ENCODE measurements at regions not wholly inside any gene's neighbourhood (a gene's known extent, or its start where the extent isn't known, plus 50 kb on each side); places are given as distances from the start of the nearest gene placed in this dataset.
A peak's percentile ranks its signal among the peaks of the same experiment; 100 is the strongest.

DNA sequence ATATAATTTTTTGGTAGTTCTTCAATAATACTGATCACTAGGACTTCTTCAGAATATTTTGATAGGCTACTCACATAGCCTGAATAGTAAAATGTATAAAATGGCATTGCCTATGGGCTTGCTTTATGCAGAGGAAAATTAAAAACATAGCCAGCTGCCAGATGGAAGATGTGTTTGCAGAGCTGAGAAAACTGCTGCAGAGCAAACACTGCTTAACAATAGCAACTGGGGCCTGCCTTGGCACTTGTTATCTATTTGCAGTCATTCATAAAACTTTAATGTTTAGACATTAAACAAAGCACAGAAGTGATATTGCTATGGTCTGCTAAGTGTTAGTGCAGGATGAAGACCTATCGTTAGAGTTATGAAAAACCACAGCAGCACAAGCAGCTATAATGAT lies 151.5 kb upstream of the SMC2 start:
- no peak overlapping the region for H3K27ac ChIP-seq (ENCODE audit: low read depth in 2 of 2, low read length in 2 of 2)
- no peaks in the 10 kb centered on the region for H3K4me1 ChIP-seq (ENCODE audit: control insufficient read depth in 2 of 3, insufficient read depth in 2 of 3, low read depth in 1 of 3, low read length in 3 of 3)
- no peak for DNase-seq
- FAIRE-seq, result no peak
- no peaks in the 10 kb centered on the region for H3K27me3 ChIP-seq (ENCODE audit: control insufficient read depth, insufficient read depth, low read length)
- no peak overlapping the region for H3K9ac ChIP-seq (ENCODE audit: low read length in 3 of 3)
- no peaks in the 10 kb centered on the region for H3K36me3 ChIP-seq (ENCODE audit: control insufficient read depth in 2 of 3, insufficient read depth in 3 of 3, low read length in 3 of 3)
- intact Hi-C loops (cut with DNase I), result no loop called here
- H3K4me3 ChIP-seq (ENCODE audit: low read length in 3 of 3), result no peak overlapping the region
- TF ChIP-seq, protein P1, sequence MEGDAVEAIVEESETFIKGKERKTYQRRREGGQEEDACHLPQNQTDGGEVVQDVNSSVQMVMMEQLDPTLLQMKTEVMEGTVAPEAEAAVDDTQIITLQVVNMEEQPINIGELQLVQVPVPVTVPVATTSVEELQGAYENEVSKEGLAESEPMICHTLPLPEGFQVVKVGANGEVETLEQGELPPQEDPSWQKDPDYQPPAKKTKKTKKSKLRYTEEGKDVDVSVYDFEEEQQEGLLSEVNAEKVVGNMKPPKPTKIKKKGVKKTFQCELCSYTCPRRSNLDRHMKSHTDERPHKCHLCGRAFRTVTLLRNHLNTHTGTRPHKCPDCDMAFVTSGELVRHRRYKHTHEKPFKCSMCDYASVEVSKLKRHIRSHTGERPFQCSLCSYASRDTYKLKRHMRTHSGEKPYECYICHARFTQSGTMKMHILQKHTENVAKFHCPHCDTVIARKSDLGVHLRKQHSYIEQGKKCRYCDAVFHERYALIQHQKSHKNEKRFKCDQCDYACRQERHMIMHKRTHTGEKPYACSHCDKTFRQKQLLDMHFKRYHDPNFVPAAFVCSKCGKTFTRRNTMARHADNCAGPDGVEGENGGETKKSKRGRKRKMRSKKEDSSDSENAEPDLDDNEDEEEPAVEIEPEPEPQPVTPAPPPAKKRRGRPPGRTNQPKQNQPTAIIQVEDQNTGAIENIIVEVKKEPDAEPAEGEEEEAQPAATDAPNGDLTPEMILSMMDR (IDR thresholded peaks at IDR 0.05; ENCODE audit: borderline replicate concordance, extremely low read depth, insufficient read depth), result no peak
- no peaks in the 10 kb centered on the region for H3K9me3 ChIP-seq (ENCODE audit: control insufficient read depth in 2 of 3, insufficient read depth in 1 of 3, low read length in 3 of 3)

- H3K27me3 ChIP-seq (ENCODE audit: control insufficient read depth, insufficient read depth, low read length), result no peaks in the 10 kb centered on the region
- H3K4me1 ChIP-seq (ENCODE audit: control insufficient read depth in 2 of 3, insufficient read depth in 2 of 3, low read depth in 1 of 3, low read length in 3 of 3), result no peaks in the 10 kb centered on the region
- H3K9me3 ChIP-seq (ENCODE audit: control insufficient read depth in 2 of 3, insufficient read depth in 1 of 3, low read length in 3 of 3), result no peaks in the 10 kb centered on the region
- FAIRE-seq, result no peak
- no peak overlapping the region for H3K4me3 ChIP-seq (ENCODE audit: low read length in 3 of 3)
- H3K9ac ChIP-seq (ENCODE audit: low read length in 3 of 3), result no peak overlapping the region
- no peaks in the 10 kb centered on the region for H3K36me3 ChIP-seq (ENCODE audit: control insufficient read depth in 2 of 3, insufficient read depth in 3 of 3, low read length in 3 of 3)
- H3K27ac ChIP-seq (ENCODE audit: low read depth in 2 of 2, low read length in 2 of 2), result no peak overlapping the region
- TF ChIP-seq, protein P1 (IDR thresholded peaks at IDR 0.05; ENCODE audit: borderline replicate concordance, extremely low read depth, insufficient read depth), result no peak
- intact Hi-C loops (cut with DNase I), result no loop called here
- peak in 3 of 5 donors; percentile 19 to 87 (median 59) for DNase-seq
Measured at GRCh38 chr9:103949096-103949495, 145.0 kb upstream of the SMC2 start.

DNA sequence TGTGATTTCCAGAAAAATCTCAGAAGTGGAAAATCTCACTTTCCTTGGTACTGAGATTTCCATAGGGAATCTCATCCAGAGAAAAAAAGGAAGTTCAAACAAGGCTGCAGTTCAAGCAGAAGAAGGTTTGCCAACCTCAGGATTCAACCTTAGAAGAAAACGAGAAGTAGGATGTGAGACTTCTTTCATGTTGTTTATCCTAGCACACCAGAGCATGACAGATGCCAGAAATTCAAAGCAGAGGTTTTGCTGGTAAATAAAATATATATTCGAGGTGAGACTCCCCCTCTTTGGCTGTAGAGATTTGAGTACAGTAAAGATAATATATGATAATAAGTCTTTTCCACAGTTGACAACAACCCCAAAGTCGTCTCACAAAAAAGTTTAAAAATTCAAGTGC lies 116.9 kb upstream of the SMC2 start:
- FAIRE-seq (no peak), DNase-seq (no peak)
- Histone ChIP-seq H3K9ac (ENCODE audit: low read length in 3 of 3) (no peak overlapping the region), H3K4me3 (ENCODE audit: low read length in 3 of 3) (no peak overlapping the region), H3K9me3 (ENCODE audit: control insufficient read depth in 2 of 3, insufficient read depth in 1 of 3, low read length in 3 of 3) (no peaks in the 10 kb centered on the region), H3K27me3 (ENCODE audit: control insufficient read depth, insufficient read depth, low read length) (no peaks in the 10 kb centered on the region), H3K4me1 (ENCODE audit: control insufficient read depth in 2 of 3, insufficient read depth in 2 of 3, low read depth in 1 of 3, low read length in 3 of 3) (no peaks in the 10 kb centered on the region), H3K27ac (ENCODE audit: low read depth in 2 of 2, low read length in 2 of 2) (no peak overlapping the region), H3K36me3 (ENCODE audit: control insufficient read depth in 2 of 3, insufficient read depth in 3 of 3, low read length in 3 of 3) (no peaks in the 10 kb centered on the region)
- TF ChIP-seq, protein P1 (IDR thresholded peaks at IDR 0.05; ENCODE audit: borderline replicate concordance, extremely low read depth, insufficient read depth), result no peak
- intact Hi-C loops (cut with DNase I), result no loop called here

DNA sequence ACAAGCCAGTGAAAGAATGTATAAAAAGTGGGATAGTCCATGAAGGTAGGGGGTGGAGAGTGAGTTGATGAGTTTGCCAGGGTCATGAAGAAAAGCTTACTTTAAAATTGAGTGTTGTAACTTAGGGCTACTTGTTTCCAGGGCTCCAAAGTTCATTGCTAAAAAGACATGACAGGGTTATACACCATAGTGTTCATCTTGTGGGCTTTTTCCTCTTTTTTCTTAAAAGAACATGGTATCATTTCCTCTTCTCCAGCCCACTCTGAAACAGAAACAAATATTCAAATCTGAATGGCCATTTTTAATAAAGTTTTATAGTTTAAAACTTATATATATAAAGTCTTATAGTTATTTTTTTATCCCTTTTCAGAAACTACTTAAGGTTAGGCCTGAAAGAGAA lies 115.7 kb upstream of the SMC2 start:
- no peaks in the 10 kb centered on the region for H3K27me3 ChIP-seq (ENCODE audit: control insufficient read depth, insufficient read depth, low read length)
- no peak for FAIRE-seq
- TF ChIP-seq, protein P1 (IDR thresholded peaks at IDR 0.05; ENCODE audit: borderline replicate concordance, extremely low read depth, insufficient read depth), result no peak
- H3K36me3 ChIP-seq (ENCODE audit: control insufficient read depth in 2 of 3, insufficient read depth in 3 of 3, low read length in 3 of 3), result no peaks in the 10 kb centered on the region
- no peak overlapping the region for H3K4me3 ChIP-seq (ENCODE audit: low read length in 3 of 3)
- H3K4me1 ChIP-seq (ENCODE audit: control insufficient read depth in 2 of 3, insufficient read depth in 2 of 3, low read depth in 1 of 3, low read length in 3 of 3), result no peaks in the 10 kb centered on the region
- H3K9ac ChIP-seq (ENCODE audit: low read length in 3 of 3), result no peak overlapping the region
- no peak overlapping the region for H3K27ac ChIP-seq (ENCODE audit: low read depth in 2 of 2, low read length in 2 of 2)
- intact Hi-C loops (cut with DNase I), result no loop called here
- DNase-seq, result no peak
- H3K9me3 ChIP-seq (ENCODE audit: control insufficient read depth in 2 of 3, insufficient read depth in 1 of 3, low read length in 3 of 3), result no peaks in the 10 kb centered on the region

All from kidney (tissue), 13 donors.